GM04503 (cell line): ENCODE measurements at regions not wholly inside any gene's neighbourhood (a gene's known extent, or its start where the extent isn't known, plus 50 kb on each side); places are given as distances from the start of the nearest gene placed in this dataset.
A peak's percentile ranks its signal among the peaks of the same experiment; 100 is the strongest.

Experiments
- DNase-seq: peaks from one replicate; pipeline ENCODE4 v3.0.0-alpha.2; 2012; ENCODE audit warnings: low read depth

DNA sequence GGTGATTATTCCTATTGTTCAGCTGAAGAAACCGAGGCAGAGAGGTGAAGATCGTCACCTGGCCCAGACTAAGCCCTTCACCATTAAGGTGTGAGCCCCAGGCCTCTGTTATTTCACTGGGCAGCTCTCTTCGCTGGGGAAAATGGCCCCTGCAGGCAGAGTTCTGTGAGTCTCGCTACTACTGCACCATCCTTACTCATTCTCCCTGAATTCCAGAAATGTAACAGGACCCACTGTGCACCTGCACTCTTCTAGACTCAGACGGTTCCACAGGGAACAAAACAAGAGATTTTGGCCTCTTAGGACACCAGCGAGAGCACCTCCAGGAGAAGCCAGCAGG is 147.7 kb upstream of the GLI2 start:
- no peak for DNase-seq

- peak; percentile 87 for DNase-seq
These were observed 145.7 kb upstream of the GLI2 start for GRCh38 chr2:120589771-120590608.

DNA sequence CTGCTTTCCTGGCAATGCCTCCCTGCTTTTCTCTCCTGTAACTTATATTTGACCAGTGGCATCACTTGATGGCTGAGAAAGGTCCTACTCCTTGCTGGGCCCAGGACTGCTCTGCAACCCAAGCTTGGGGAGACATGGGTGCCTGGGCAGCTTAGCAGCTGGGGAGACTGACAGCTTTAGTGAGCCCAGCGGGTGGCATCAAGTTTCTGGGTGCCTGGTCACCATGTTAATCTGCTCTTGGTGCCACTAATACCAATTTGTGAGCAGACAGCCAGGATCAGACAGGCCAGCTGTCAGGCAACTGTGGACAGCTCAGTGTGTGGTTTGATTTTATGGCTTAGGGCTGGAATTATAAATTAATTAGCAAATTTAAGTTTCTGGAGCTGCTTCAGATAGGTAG is 144.8 kb upstream of the GLI2 start:
- DNase-seq = no peak

DNA sequence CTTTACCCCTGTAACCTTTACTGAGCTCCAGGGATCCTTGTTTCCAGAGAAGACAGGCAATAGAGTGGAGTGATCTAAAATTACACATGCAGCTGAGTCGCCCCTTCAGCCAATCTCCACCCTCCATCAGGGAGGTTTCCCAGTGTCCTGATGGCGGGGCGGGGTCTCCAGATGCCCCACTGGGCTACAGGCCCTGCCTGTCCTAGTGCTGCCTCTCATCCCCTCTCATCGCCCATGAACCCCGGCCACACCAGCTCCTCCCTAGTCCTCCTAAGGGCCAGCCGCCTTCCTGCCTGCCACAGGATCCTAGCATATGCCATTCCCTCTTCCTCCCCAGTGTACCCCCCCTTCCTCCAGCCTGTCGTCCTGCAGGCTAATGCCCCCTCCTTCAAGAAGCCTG is 144.1 kb upstream of the GLI2 start:
- no peak for DNase-seq

DNA sequence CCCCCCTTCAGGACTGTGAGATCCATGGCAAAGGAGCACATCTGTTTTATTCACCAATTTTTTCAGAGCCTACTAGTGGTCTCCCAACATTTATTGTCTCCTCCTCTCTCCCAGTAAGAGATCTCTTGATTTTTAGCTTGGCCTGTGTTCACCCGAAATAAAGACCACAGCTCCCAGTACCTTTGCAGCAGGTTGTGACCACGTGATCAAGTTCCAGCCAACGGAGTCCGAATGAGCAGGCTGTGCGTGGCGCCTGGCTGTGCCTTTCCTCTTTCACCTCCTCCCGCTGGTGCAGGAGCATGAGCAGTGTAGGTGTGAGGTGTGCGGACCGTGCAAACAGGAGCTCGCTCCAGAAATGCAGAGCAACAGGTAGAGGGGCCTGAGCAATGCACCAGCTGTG is 143.6 kb upstream of the GLI2 start:
- no peak for DNase-seq

GRCh38 chr2:120593921-120594686 is 141.6 kb upstream of the GLI2 start:
- DNase-seq = no peak

- no peak for DNase-seq
These were observed 140.6 kb upstream of the GLI2 start for GRCh38 chr2:120594856-120595685.

- no peak for DNase-seq
These were observed 139.9 kb upstream of the GLI2 start for GRCh38 chr2:120595739-120596138.

DNA sequence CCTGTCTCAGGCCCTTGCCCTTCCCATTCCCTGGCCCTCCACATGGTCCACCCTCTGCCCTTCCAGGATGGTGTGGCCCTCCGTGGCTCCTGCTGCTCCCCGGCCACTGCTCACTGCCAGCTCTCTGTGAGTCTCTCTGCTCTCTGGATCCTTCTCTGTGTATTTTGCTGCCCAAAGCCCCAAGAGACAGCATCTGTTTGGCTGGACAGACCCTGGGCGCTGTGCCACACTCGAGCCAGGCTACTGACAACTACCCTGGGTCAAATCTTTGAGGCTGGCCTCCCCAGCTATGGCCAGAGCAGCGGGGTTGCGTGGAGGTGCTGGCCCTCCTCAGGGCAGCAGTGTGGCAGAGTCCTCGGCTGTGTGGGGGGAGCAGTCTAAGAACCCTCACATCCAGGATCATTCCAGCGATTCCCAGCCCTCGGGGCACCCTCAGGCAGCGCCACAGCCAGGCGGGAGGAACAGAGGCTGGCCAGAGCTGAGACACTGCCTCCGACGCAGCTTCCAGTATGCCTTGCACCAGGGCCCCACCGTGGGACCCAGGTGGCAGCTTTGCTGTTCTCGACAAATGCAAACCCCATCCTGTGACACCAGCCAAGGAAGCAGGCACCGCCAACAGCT is 139.4 kb upstream of the GLI2 start:
- no peak for DNase-seq

- peak; percentile 90 for DNase-seq
These were observed 138.6 kb upstream of the GLI2 start for GRCh38 chr2:120596990-120597594.

DNA sequence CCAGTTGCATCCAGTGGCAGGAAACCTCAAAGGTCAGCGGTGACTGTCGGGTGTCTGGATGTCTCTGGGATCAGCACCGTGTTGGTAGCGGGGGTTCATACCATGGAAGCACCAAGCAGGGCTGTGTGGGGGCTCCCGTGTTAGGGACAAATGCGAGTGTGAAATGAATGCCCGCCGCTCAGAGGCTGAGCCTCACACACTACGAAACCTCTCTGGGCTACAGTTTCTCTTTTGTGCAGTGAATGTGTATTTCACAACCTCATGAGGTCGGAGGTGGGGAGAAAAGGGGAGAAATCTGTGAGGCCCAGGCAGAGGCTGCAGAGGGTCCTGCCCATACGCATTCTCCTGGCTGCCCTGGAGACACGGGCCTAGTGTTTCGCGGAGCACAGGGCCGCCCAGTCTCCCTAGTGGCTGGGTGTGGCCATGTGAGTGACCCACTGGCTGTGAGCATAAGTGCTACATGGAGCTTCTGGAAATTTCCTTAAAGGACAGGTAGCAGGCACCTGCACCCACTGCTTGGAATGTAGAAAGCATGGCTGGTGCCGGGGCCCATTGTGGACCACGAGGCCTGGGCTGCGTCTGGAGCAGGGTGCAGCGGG is 138.0 kb upstream of the GLI2 start:
- no peak for DNase-seq

DNA sequence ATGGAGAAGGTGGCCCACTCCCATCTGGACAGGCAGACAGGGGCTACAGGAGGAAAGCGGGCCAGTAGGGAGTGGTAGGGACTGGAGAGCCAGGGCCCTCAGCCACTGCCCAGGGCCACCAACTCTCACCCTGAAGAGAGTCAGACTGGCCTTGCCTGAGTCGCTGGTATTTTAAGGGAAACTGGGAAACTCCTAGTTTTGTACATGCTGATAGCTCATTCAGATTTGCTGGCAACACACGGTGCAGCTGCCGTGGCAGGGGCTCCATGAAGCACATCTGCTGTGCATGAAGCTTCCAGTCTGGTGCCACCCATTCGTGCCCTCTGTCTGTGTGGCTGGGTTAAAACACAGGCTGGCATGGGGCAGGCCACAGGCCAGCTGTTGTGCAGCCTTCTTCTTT is 137.3 kb upstream of the GLI2 start:
- no peak for DNase-seq

DNA sequence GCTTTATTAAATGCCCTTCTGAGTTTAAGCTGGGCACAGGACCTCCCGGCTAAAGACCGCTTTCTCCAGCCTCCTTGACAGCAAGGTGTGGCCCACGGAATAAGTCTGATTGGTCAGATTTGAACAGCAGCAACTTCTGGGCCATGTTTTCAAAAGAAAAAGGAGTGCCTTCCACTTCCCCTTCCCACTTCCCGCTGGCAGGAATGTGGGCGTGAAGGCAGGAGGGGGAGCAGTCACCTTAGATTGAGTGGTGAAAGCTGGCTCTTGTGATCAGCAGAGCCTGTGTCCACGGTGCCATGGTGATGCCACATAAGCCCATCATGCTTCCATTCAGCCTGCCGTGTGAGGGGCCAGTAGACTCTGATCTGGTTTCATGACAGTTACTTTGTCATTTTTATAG is 136.6 kb upstream of the GLI2 start:
- no peak for DNase-seq

GRCh38 chr2:120599656-120600055 is 136.0 kb upstream of the GLI2 start:
- no peak for DNase-seq

DNA sequence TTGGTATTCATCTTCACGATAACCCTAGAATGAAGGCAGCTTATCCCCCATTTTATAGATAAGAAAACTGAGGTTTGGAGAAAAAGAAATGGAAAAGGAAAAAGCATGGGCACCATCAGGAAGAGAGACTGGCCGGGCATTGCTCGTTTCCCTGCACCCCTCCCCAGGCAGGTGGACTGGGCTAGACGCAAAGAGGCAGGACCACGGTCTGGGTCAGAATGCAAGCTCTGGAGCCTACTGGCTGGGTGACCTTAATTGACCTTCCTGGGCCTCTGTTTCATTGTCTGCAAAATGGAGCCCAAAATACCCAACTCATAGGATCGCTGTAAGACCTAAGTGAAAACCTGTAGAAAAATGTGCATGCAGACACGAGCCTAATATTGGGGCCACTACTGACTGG is 135.3 kb upstream of the GLI2 start:
- no peak for DNase-seq

DNA sequence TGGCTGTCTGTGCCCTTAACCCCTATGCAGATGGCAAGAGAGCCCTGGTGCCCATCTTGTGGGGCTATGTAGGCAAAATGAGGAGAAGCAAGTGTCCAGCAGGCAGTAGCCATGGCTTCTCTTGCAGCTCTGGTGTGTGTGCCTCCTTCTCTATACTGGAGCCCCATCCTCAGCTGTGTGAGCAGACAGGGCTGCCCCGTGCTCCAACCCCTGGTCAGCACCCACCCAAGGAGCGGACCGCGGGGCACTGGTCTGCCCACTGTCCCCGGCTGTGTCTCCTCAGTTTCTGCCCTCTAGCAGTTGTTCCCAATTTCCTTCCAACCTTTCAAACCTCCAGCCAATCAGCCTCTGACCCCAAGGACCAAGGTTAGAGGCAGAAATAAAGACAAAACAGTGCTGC is 134.9 kb upstream of the GLI2 start:
- no peak for DNase-seq

- DNase-seq = no peak
These were observed 134.1 kb upstream of the GLI2 start for GRCh38 chr2:120601566-120601965.

GRCh38 chr2:120602251-120602650 is 133.4 kb upstream of the GLI2 start:
- DNase-seq = no peak

- no peak for DNase-seq
These were observed 130.9 kb upstream of the GLI2 start for GRCh38 chr2:120604767-120605166.

DNA sequence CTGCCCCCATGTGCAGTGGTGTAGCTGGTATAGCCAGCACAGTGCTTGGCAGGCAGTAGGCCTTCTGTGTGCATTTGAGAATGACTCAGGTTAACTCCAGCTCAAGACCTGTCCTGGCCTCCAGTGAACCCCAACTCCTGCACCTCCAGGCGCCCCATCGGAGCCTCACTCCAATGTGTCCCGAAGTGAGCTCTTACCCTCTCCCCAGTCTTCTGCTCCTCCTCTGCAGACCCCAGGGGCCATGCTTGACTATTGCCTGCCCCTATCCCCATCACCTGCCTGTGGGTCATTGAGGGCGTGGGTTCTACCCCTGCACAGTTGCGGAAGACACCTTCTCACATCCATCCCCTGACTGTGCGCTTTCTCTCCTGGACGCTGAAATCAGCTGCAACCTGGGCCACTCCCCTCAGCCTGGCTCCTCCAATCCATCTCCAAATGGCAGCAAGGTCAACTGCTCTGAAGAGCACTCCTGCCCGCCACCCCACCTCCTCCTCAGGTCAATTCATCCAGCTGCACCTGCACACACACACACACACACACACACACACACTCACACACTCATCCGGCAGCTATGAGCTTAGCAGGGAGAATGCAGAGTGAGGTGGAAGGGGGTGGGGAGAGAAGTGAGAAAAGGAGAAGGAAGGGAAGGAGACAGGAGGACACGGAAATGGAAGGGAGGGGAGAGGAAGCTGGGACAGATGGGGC is 130.3 kb upstream of the GLI2 start:
- DNase-seq = no peak

DNA sequence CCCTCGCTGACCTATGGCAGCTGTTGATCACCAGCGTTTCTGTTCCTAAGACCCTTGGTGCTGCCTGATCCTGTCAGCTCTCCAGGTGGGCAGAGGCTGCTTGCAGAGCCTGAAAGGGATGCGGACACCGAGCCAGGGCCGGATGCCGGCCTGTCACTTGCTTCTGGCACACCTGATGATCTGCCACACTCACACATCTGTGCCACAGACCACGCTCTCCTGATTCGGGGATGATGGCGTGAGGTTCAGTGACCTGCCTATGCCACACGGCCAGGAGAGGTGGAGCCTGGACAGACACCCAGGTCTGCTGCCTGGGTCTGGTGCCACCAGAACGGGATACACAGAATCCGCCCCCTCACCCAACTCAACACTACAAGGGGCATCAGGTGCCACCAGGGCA is 129.4 kb upstream of the GLI2 start:
- no peak for DNase-seq
